ENCODE measurements at regions not wholly inside any gene's neighbourhood (a gene's known extent, or its start where the extent isn't known, plus 50 kb on each side); places are given as distances from the start of the nearest gene placed in this dataset.

GRCh38 chr9:87073692-87074091, 126.4 kb upstream of the GAS1 start:
- no TSS peak for BruUV-seq (replicated peaks)
- Mint-ChIP-seq H3K4me3 (ENCODE audit: unreplicated experiment) (no peak overlapping the region), H3K27me3 (ENCODE audit: insufficient read depth, unreplicated experiment) (no peaks in the 10 kb centered on the region), H3K9me3 (ENCODE audit: unreplicated experiment) (peaks cover 2% of the 10 kb centered on the region), H3K36me3 (ENCODE audit: insufficient read depth, unreplicated experiment) (peaks cover 17% of the 10 kb centered on the region), H3K4me1 (ENCODE audit: insufficient read depth, unreplicated experiment) (peaks cover 12% of the 10 kb centered on the region), H3K27ac (ENCODE audit: low read depth, unreplicated experiment) (no peak overlapping the region)
- intact Hi-C loops (cut with micrococcal nuclease), result no loop called here
- CTCF ChIA-PET, result no interaction called here
- POLR2A ChIA-PET, result interaction anchor here (1.1 kb wide), 1 partner anchor 217 kb away, joined by 3 read pairs; no protein-coding TSS in a partner anchor
- no peak for DNase-seq (ENCODE audit: unreplicated experiment)
- TF ChIP-seq CTCF (IDR thresholded peaks at IDR 0.05; ENCODE audit: unreplicated experiment), result no peak

GRCh38 chr9:87075537-87075936, 128.2 kb upstream of the GAS1 start:
- Mint-ChIP-seq H3K9me3 (ENCODE audit: unreplicated experiment) (peaks cover 13% of the 10 kb centered on the region), H3K36me3 (ENCODE audit: insufficient read depth, unreplicated experiment) (peaks cover 17% of the 10 kb centered on the region), H3K27me3 (ENCODE audit: insufficient read depth, unreplicated experiment) (no peaks in the 10 kb centered on the region), H3K4me3 (ENCODE audit: unreplicated experiment) (no peak overlapping the region), H3K4me1 (ENCODE audit: insufficient read depth, unreplicated experiment) (peaks cover 5% of the 10 kb centered on the region), H3K27ac (ENCODE audit: low read depth, unreplicated experiment) (no peak overlapping the region)
- TF ChIP-seq CTCF (IDR thresholded peaks at IDR 0.05; ENCODE audit: unreplicated experiment), result no peak
- no peak for DNase-seq (ENCODE audit: unreplicated experiment)
- intact Hi-C loops (cut with micrococcal nuclease), result no loop called here
- CTCF ChIA-PET, result interaction anchor here (0.5 to 0.6 kb wide), 3 partner anchors 46 to 1424 kb away, joined by 3 to 5 read pairs (median 3); no protein-coding TSS in a partner anchor
- POLR2A ChIA-PET, result no interaction called here
- BruUV-seq (replicated peaks), result no TSS peak

- Mint-ChIP-seq H3K27me3 (ENCODE audit: insufficient read depth, unreplicated experiment) (no peaks in the 10 kb centered on the region), H3K36me3 (ENCODE audit: insufficient read depth, unreplicated experiment) (peaks cover 8% of the 10 kb centered on the region), H3K4me3 (ENCODE audit: unreplicated experiment) (no peak overlapping the region), H3K27ac (ENCODE audit: low read depth, unreplicated experiment) (no peak overlapping the region), H3K9me3 (ENCODE audit: unreplicated experiment) (peaks cover 13% of the 10 kb centered on the region), H3K4me1 (ENCODE audit: insufficient read depth, unreplicated experiment) (no peaks in the 10 kb centered on the region)
- ChIA-PET CTCF (no interaction called here), POLR2A (no interaction called here)
- no peak for TF ChIP-seq CTCF (IDR thresholded peaks at IDR 0.05; ENCODE audit: unreplicated experiment)
- BruUV-seq (replicated peaks), result no TSS peak
- DNase-seq (ENCODE audit: unreplicated experiment), result peak; percentile 14
- intact Hi-C loops (cut with micrococcal nuclease), result no loop called here
Measured at GRCh38 chr9:87076825-87077224, 129.5 kb upstream of the GAS1 start.

GRCh38 chr9:87077986-87078385, 130.7 kb upstream of the GAS1 start:
- Mint-ChIP-seq H3K9me3 (ENCODE audit: unreplicated experiment) (peaks cover 22% of the 10 kb centered on the region), H3K4me3 (ENCODE audit: unreplicated experiment) (no peak overlapping the region), H3K27me3 (ENCODE audit: insufficient read depth, unreplicated experiment) (no peaks in the 10 kb centered on the region), H3K4me1 (ENCODE audit: insufficient read depth, unreplicated experiment) (no peaks in the 10 kb centered on the region), H3K36me3 (ENCODE audit: insufficient read depth, unreplicated experiment) (peaks cover 5% of the 10 kb centered on the region), H3K27ac (ENCODE audit: low read depth, unreplicated experiment) (no peak overlapping the region)
- POLR2A ChIA-PET, result no interaction called here
- no peak for DNase-seq (ENCODE audit: unreplicated experiment)
- CTCF ChIA-PET, result no interaction called here
- intact Hi-C loops (cut with micrococcal nuclease), result no loop called here
- no TSS peak for BruUV-seq (replicated peaks)
- no peak for TF ChIP-seq CTCF (IDR thresholded peaks at IDR 0.05; ENCODE audit: unreplicated experiment)
